ENCODE measurements at regions not wholly inside any gene's neighbourhood (a gene's known extent, or its start where the extent isn't known, plus 50 kb on each side); places are given as distances from the start of the nearest gene placed in this dataset.

DNA sequence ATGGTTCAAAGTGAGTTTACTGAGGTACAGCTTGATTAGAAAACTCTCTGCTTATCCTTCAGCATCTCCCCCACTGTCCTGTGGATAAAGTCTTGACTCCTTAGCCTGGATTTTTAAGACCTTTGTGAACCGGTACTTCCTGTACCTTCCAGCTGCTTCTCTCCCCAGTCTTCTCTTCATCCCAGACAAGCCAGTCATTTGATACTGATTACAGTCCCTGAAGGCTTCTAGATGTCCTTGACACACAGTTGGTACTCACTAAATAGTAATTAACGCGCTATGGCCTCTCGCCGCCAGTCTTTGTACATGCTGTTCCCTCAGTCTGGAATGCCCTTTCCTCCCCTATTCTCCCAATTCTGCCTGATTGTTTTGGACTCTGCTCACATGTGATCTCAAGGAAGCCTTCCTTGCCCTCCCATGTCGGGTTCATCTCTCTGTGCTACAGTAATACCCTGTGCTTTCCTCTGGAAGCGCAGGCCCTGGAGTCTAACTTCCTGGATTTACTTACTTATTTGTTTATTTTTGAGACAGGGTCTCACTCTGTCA is 50.6 kb upstream of the PTGR2 start:
- TF ChIP-seq, protein P1, sequence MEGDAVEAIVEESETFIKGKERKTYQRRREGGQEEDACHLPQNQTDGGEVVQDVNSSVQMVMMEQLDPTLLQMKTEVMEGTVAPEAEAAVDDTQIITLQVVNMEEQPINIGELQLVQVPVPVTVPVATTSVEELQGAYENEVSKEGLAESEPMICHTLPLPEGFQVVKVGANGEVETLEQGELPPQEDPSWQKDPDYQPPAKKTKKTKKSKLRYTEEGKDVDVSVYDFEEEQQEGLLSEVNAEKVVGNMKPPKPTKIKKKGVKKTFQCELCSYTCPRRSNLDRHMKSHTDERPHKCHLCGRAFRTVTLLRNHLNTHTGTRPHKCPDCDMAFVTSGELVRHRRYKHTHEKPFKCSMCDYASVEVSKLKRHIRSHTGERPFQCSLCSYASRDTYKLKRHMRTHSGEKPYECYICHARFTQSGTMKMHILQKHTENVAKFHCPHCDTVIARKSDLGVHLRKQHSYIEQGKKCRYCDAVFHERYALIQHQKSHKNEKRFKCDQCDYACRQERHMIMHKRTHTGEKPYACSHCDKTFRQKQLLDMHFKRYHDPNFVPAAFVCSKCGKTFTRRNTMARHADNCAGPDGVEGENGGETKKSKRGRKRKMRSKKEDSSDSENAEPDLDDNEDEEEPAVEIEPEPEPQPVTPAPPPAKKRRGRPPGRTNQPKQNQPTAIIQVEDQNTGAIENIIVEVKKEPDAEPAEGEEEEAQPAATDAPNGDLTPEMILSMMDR (IDR thresholded peaks at IDR 0.05): no peak
- TF ChIP-seq POLR2A (IDR thresholded peaks at IDR 0.05) (no peak), EP300 (IDR thresholded peaks at IDR 0.05) (no peak)
- H3K27me3 ChIP-seq: no peaks in the 10 kb centered on the region
- H3K36me3 ChIP-seq: peaks cover 0 to 47% (median 0%) of the 10 kb centered on the region in 3 donors
- no peak for DNase-seq (ENCODE audit: low spot score in 2 of 2)
- H3K9me3 ChIP-seq: no peaks in the 10 kb centered on the region
- H3K4me3 ChIP-seq: no peak overlapping the region
- no peak overlapping the region for H3K27ac ChIP-seq
- WGBS, 2 donors: 90 to 91% methylated on average over 7 of the region's 7 CpGs
- H3K4me1 ChIP-seq: peaks cover 0 to 15% (median 2%) of the 10 kb centered on the region in 4 donors

DNA sequence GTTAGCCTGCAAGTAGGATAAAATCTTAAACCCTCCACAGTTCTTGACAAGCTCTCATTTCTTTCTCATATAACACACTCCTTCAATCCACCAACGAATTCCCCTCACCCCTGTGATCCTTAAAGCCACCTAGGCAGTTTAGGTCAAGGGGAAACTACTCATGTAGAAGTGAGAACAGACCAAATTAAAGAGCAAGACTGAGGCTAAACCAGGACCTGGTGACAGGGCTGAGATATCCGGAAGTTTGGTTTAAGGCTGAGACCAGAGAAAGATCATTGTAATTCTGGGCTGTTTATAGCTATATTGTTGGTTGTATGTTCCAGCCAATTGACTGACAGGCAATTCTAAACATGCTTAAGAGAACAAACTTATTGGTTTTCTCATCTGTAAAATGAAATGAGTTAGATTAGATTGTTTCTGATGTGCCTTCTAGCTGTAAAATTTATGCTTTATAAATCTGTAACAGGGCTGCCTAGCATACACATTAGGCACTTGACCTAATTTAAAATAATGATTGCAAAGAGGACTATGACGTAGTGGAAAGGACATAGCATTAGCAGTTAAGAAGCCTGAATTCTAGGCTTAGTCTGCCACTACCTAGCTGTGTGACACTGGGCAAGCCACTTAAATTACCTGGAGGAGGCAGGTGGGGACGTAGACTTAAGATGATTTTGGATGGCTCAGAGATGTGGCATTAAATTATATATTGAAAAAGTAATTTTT is 53.9 kb upstream of the PTGR2 start:
- no peaks in the 10 kb centered on the region for H3K27me3 ChIP-seq
- peak overlapping the region in 2 of 4 donors; percentile 23 to 52 for H3K27ac ChIP-seq
- TF ChIP-seq POLR2A (IDR thresholded peaks at IDR 0.05): no peak
- TF ChIP-seq, protein P1 (IDR thresholded peaks at IDR 0.05): no peak
- TF ChIP-seq EP300 (IDR thresholded peaks at IDR 0.05): no peak
- peaks cover 0 to 19% (median 0%) of the 10 kb centered on the region in 3 donors for H3K36me3 ChIP-seq
- 77 to 85% methylated on average over 4 of the region's 4 CpGs for WGBS, 2 donors
- H3K4me1 ChIP-seq: peaks cover 0 to 39% (median 10%) of the 10 kb centered on the region in 4 donors
- DNase-seq (ENCODE audit: low spot score in 2 of 2): no peak
- H3K9me3 ChIP-seq: no peaks in the 10 kb centered on the region
- H3K4me3 ChIP-seq: no peak overlapping the region

DNA sequence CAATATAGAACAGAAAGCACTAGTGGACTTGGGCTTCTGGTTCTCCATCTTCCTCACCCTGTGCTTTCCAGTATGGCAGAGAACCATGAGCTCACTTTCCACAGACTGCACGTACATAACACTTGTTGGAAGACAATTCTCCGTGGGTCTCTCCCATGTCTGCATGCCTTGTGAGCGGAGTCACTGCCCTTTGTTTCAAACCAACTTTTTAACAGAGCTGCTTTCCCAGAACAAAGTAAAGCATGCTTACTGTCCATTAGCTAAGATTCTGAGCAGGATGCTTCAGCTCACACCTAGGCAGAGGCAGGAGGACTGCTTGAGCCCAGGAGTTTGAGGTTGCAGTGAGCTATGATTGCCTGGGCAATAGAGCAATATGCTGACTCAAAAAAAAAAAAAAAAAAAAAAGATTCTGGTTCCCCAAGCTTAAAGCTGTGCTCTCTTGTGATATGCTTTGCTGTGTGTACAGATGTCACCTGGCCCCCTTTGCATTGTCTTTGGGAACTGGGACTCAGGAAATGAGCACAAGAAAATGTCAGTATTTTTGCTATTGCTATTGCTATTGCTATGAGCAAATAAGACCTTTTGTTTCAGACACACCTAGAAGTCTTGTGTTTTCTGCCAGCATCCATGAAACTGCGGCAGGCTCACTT is 54.6 kb upstream of the PTGR2 start:
- Histone ChIP-seq H3K9me3 (no peaks in the 10 kb centered on the region), H3K27ac (peak overlapping the region in 3 of 4 donors; percentile 19 to 52 (median 23)), H3K4me1 (peaks cover 0 to 39% (median 10%) of the 10 kb centered on the region in 4 donors), H3K36me3 (peaks cover 0 to 13% (median 0%) of the 10 kb centered on the region in 3 donors), H3K27me3 (no peaks in the 10 kb centered on the region), H3K4me3 (no peak overlapping the region)
- no peak for DNase-seq (ENCODE audit: low spot score in 2 of 2)
- WGBS, 2 donors: 72 to 79% methylated on average over 4 of the region's 4 CpGs
- TF ChIP-seq, protein P1 (IDR thresholded peaks at IDR 0.05): no peak
- TF ChIP-seq POLR2A (IDR thresholded peaks at IDR 0.05) (no peak), EP300 (IDR thresholded peaks at IDR 0.05) (no peak)

DNA sequence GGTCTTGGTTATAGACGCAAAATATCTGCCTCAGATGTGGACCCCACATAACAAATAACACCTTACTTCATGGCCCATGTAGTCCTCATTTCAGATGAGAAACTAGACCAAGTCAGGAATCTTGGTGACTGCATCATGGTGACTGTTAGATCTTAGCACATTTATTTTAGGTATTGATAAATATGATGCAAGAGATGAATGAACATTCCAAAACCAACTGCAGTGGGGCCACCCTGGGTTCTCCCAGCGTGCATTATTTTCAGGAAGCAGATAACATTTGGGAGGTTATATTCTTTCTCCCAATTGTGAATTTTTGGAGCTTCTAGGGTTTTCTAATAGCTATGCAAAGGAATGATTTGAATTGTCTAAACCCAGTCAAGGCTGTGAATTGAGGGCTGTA is 55.2 kb upstream of the PTGR2 start:
- Histone ChIP-seq H3K4me3 (no peak overlapping the region), H3K9me3 (no peaks in the 10 kb centered on the region), H3K4me1 (peaks cover 0 to 40% (median 10%) of the 10 kb centered on the region in 4 donors), H3K27ac (peak overlapping the region in 2 of 4 donors; percentile 19 to 82), H3K36me3 (peaks cover 0 to 8% (median 0%) of the 10 kb centered on the region in 3 donors), H3K27me3 (no peaks in the 10 kb centered on the region)
- WGBS, 2 donors: 86 to 91% methylated on average over 2 of the region's 2 CpGs
- no peak for DNase-seq (ENCODE audit: low spot score in 2 of 2)
- TF ChIP-seq POLR2A (IDR thresholded peaks at IDR 0.05) (no peak), EP300 (IDR thresholded peaks at IDR 0.05) (no peak)
- TF ChIP-seq, protein P1 (IDR thresholded peaks at IDR 0.05): no peak

DNA sequence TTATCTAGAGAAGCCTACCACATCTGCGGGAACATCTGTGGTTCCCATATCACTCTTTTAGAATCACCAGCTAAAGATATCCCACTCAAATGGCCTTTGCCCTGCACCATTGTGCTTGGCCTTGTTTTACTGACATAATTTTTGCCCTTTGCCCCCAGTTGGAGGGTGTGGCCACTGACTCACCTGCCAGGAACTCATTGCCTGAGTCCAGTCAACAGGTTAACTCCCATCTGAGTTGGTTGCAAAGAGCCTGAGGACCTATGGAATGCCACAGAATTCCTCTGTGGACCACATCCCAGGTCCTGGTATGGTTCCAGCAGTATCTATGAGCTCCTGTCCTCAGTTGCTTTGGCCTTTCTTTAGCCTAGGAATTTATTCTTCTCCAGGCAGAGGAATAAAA is 55.7 kb upstream of the PTGR2 start:
- no peaks in the 10 kb centered on the region for H3K27me3 ChIP-seq
- H3K36me3 ChIP-seq: peaks cover 0 to 4% (median 0%) of the 10 kb centered on the region in 3 donors
- H3K4me1 ChIP-seq: peaks cover 0 to 45% (median 14%) of the 10 kb centered on the region in 4 donors
- DNase-seq (ENCODE audit: low spot score in 2 of 2): no peak
- TF ChIP-seq EP300 (IDR thresholded peaks at IDR 0.05): no peak
- TF ChIP-seq, protein P1 (IDR thresholded peaks at IDR 0.05): no peak
- no peak for TF ChIP-seq POLR2A (IDR thresholded peaks at IDR 0.05)
- no peaks in the 10 kb centered on the region for H3K9me3 ChIP-seq
- H3K4me3 ChIP-seq: no peak overlapping the region
- H3K27ac ChIP-seq: peak overlapping the region in 3 of 4 donors; percentile 40 to 82 (median 65)
- WGBS, 2 donors: 86 to 88% methylated on average over 1 of the region's 1 CpG
